Breast epithelium (tissue), 4 donors: ENCODE measurements at regions not wholly inside any gene's neighbourhood (a gene's known extent, or its start where the extent isn't known, plus 50 kb on each side); places are given as distances from the start of the nearest gene placed in this dataset.
"Not testable (repeated sequence)": the region's sequence is repeated elsewhere in the genome, so short reads cannot be mapped to it uniquely, and the experiment has no call there.

Experiments used
- DNase-seq, 2 donors: peaks; one replicate each; pipeline ENCODE4 v3.0.0-alpha.2; 2019; ENCODE audit warnings: low spot score in 2 of 2
- H3K27ac ChIP-seq, 2 donors: fragments of 200-600 bp; sonication (generic) in 1 of 2; one replicate each; pipeline ENCODE4 v1.5.1; 2016 to 2019; ENCODE audit warnings: mild to moderate bottlenecking in 1 of 2
- H3K27me3 ChIP-seq, 2 donors: fragments of 200-600 bp; sonication (generic) in 1 of 2; one replicate each; pipeline versions ENCODE4 v1.5.1 to v1.6.0; 2017 to 2019; ENCODE audit warnings: control low read depth in 1 of 2, mild to moderate bottlenecking in 1 of 2
- H3K36me3 ChIP-seq: fragments of 200-600 bp; one replicate; pipeline ENCODE4 v1.5.1; 2019
- H3K4me1 ChIP-seq, 2 donors: fragments of 200-600 bp; sonication (generic); one replicate each; pipeline ENCODE4 v1.5.1; 2016 to 2019; ENCODE audit warnings: control low read depth in 1 of 2
- H3K4me3 ChIP-seq, 3 donors: fragments of 200-600 bp; sonication (generic); 1 replicate in 2 of 3; 2 replicates in 1 of 3; pipeline ENCODE4 v1.5.1; 2016 to 2019; ENCODE audit warnings: mild to moderate bottlenecking in 3 of 3, moderate library complexity in 2 of 3
- H3K9me3 ChIP-seq, 2 donors: fragments of 200-600 bp; sonication (generic) in 1 of 2; one replicate each; pipeline ENCODE4 v1.5.1; 2016 to 2019; ENCODE audit warnings: control low read depth in 1 of 2
- CTCF ChIP-seq, 3 donors: fragments of 450-650 bp; IDR thresholded peaks; one replicate each; pipeline ENCODE4 v1.5.1; 2016 to 2017; ENCODE audit warnings: antibody characterized with exemption in 3 of 3, mild to moderate bottlenecking in 3 of 3, moderate library complexity in 3 of 3
- POLR2A ChIP-seq: fragments of 450-650 bp; IDR thresholded peaks from one replicate; pipeline ENCODE4 v1.6.1; 2016; ENCODE audit warnings: antibody characterized with exemption, mild to moderate bottlenecking, moderate library complexity
- POLR2AphosphoS5 ChIP-seq, 3 donors: sonication (generic); formaldehyde crosslinking; IDR thresholded peaks; one replicate each; pipeline ENCODE4 v1.6.1; 2017; ENCODE audit warnings: antibody characterized with exemption in 3 of 3
- intact Hi-C: fragments of 100-400 bp; cut with DNase I; formaldehyde crosslinking; loops from one replicate; pipeline ENCODE4 v1.15.1; 2023; ENCODE audit warnings: low total_unique reads

DNA sequence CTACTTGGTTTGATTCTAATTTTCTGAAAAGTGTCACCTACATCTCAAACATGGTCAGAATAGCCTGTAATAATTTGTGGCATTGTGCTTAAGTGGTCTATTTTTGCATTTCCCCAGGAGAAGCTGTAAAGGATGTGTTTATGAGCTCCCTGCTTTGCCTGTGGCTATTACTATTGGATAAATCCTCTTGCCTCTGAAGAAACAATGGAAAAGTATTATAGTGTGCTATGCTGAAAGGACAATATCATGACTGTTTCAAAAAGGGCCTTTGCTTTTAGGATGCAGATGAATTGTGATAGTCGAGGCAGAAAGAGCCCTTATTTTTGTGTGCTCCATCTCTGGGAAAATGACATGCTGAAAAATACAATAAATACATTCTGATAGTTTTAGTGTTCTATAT is 94.1 kb upstream of the ARMC3 start:
- no peaks in the 10 kb centered on the region for H3K36me3 ChIP-seq
- no peak for DNase-seq
- H3K9me3 ChIP-seq: no peaks in the 10 kb centered on the region
- intact Hi-C loops: no loop called here
- no peak overlapping the region for H3K27ac ChIP-seq
- H3K4me3 ChIP-seq: no peak overlapping the region
- H3K4me1 ChIP-seq: no peaks in the 10 kb centered on the region
- no peaks in the 10 kb centered on the region for H3K27me3 ChIP-seq
- TF ChIP-seq CTCF (IDR thresholded peaks at IDR 0.05) (no peak), POLR2AphosphoS5 (IDR thresholded peaks at IDR 0.05) (no peak)

DNA sequence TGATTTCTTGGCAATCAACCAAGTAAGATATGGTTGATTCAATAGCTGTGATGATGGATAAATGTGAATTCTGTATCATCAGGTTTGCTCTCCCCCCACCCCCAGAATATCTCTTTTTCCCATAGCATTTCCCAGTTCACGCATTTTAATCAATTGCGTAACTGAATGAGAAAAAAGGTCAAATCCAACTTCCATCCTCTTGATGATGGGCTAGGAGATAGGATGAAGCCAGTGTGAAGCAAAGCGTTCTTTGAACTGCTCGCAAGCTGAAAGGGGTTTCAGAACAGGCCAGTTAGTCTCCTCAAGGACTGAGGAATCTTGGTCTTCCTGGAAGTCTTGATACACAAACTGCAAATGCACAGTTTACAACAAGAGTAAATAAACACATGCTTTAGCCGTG is 94.5 kb upstream of the ARMC3 start:
- TF ChIP-seq POLR2A (no peak), POLR2AphosphoS5 (IDR thresholded peaks at IDR 0.05) (no peak), CTCF (IDR thresholded peaks at IDR 0.05) (no peak)
- H3K27me3 ChIP-seq: no peaks in the 10 kb centered on the region
- intact Hi-C loops: no loop called here
- H3K9me3 ChIP-seq: no peaks in the 10 kb centered on the region
- H3K36me3 ChIP-seq: no peaks in the 10 kb centered on the region
- no peaks in the 10 kb centered on the region for H3K4me1 ChIP-seq
- no peak overlapping the region for H3K4me3 ChIP-seq
- no peak overlapping the region for H3K27ac ChIP-seq
- no peak for DNase-seq

GRCh38 chr10:22832851-22833250 is 95.0 kb upstream of the ARMC3 start:
- TF ChIP-seq POLR2A (no peak), POLR2AphosphoS5 (IDR thresholded peaks at IDR 0.05) (no peak), CTCF (IDR thresholded peaks at IDR 0.05) (no peak)
- Histone ChIP-seq H3K4me1 (no peaks in the 10 kb centered on the region), H3K4me3 (no peak overlapping the region), H3K27me3 (no peaks in the 10 kb centered on the region), H3K36me3 (no peaks in the 10 kb centered on the region), H3K9me3 (no peaks in the 10 kb centered on the region), H3K27ac (no peak overlapping the region)
- intact Hi-C loops: no loop called here
- no peak for DNase-seq

DNA sequence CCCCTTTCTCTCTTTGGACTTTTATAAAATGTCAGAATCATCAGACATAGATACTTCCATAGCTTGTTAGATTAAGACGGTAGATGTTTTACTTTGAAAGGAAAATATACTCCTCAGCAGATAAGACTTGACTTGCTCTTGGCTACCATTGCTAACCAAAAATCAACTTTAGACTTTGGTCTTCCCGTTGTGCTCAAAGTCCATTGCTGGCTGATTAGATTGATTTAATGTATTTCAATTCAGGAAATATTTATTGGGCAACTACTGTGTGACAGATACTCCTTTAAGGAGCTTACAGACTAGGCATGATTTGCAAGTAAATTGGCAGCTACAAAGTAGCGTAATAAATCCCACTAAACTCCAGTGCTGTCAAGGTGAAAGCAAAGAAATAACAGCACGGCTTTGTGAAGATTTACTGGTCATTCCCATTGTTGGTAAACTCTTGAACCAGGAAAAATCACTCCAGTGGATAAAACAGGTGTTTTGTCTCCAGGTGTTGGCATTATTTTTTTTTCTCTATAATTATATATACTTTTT is 95.7 kb upstream of the ARMC3 start:
- Histone ChIP-seq H3K27me3 (no peaks in the 10 kb centered on the region), H3K36me3 (no peaks in the 10 kb centered on the region), H3K4me3 (no peak overlapping the region), H3K9me3 (no peaks in the 10 kb centered on the region), H3K4me1 (no peaks in the 10 kb centered on the region), H3K27ac (no peak overlapping the region)
- DNase-seq: no peak
- no peak for TF ChIP-seq POLR2AphosphoS5 (IDR thresholded peaks at IDR 0.05)
- TF ChIP-seq CTCF (IDR thresholded peaks at IDR 0.05): no peak
- TF ChIP-seq POLR2A: no peak
- intact Hi-C loops: no loop called here

DNA sequence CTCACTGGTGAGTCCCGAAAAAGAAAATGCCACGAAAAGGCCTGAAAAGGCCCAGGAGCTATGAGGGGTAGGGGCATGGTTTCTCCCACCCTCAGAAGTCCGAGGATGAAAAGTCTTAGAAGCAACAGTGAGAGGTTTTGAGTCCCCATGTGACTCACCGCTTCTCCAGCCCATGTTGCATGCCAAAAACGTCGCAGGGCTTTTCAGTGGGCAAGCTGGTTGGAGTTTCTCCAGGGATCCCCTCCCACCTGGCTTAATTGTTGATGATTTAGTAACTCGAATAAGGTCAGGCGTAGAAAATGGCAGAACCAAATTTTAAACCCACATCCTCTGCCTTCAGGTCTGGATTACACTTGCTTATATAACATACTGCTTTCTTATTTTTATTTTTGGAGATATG is 96.3 kb upstream of the ARMC3 start:
- no peaks in the 10 kb centered on the region for H3K36me3 ChIP-seq
- no peaks in the 10 kb centered on the region for H3K4me1 ChIP-seq
- no peaks in the 10 kb centered on the region for H3K27me3 ChIP-seq
- intact Hi-C loops: no loop called here
- no peak overlapping the region for H3K4me3 ChIP-seq
- TF ChIP-seq POLR2AphosphoS5 (IDR thresholded peaks at IDR 0.05): no peak
- TF ChIP-seq POLR2A: no peak
- no peak for TF ChIP-seq CTCF (IDR thresholded peaks at IDR 0.05)
- no peak for DNase-seq
- H3K9me3 ChIP-seq: no peaks in the 10 kb centered on the region
- no peak overlapping the region for H3K27ac ChIP-seq

GRCh38 chr10:22828712-22829111 is 99.1 kb upstream of the ARMC3 start:
- H3K4me3 ChIP-seq, H3K36me3 ChIP-seq, intact Hi-C loops, DNase-seq, H3K9me3 ChIP-seq, H3K27me3 ChIP-seq, H3K4me1 ChIP-seq, H3K27ac ChIP-seq: not testable (repeated sequence)
